GM23248 (cell line): ENCODE measurements at regions not wholly inside any gene's neighbourhood (a gene's known extent, or its start where the extent isn't known, plus 50 kb on each side); places are given as distances from the start of the nearest gene placed in this dataset.

Source experiments
- DNase-seq: peaks from one replicate; pipeline ENCODE4 v3.0.0-alpha.2; 2015
- H2AFZ ChIP-seq: fragments of 200-600 bp; sonication (generic); 2 replicates; pipeline ENCODE4 v1.6.1; 2016; ENCODE audit warnings: antibody characterized with exemption
- H3F3A ChIP-seq: fragments of 200-600 bp; sonication (generic); 2 replicates; pipeline ENCODE4 v1.6.1; 2016; ENCODE audit warnings: mild to moderate bottlenecking, antibody characterized with exemption, mixed run types; ENCODE audit not compliant: insufficient read depth
- H3K27ac ChIP-seq: fragments of 200-600 bp; sonication (generic); 2 replicates; pipeline ENCODE4 v1.5.1; 2016; ENCODE audit warnings: mild to moderate bottlenecking
- H3K27me3 ChIP-seq: fragments of 200-600 bp; sonication (generic); replicated peaks from 2 replicates; pipeline ENCODE4 v1.6.1; 2016; ENCODE audit warnings: mild to moderate bottlenecking; ENCODE audit not compliant: insufficient read depth
- H3K36me3 ChIP-seq: fragments of 200-600 bp; sonication (generic); 2 replicates; pipeline ENCODE4 v1.6.1; 2016; ENCODE audit warnings: low read depth, mild to moderate bottlenecking
- H3K4me1 ChIP-seq: fragments of 200-600 bp; sonication (generic); 2 replicates; pipeline ENCODE4 v1.6.1; 2016; ENCODE audit warnings: mild to moderate bottlenecking; ENCODE audit not compliant: insufficient read depth
- H3K4me2 ChIP-seq: fragments of 200-600 bp; sonication (generic); one replicate; pipeline ENCODE4 v1.6.1; 2016; ENCODE audit warnings: mild to moderate bottlenecking; ENCODE audit not compliant: unreplicated experiment
- H3K4me3 ChIP-seq: fragments of 200-600 bp; sonication (generic); 2 replicates; pipeline ENCODE4 v1.5.1; 2016; ENCODE audit warnings: mild to moderate bottlenecking
- H3K79me2 ChIP-seq: fragments of 200-600 bp; sonication (generic); 2 replicates; pipeline ENCODE4 v1.6.1; 2016; ENCODE audit warnings: mild to moderate bottlenecking; ENCODE audit not compliant: insufficient read depth
- H3K9ac ChIP-seq: fragments of 200-600 bp; sonication (generic); 2 replicates; pipeline ENCODE4 v1.6.1; 2016; ENCODE audit warnings: mild to moderate bottlenecking
- H3K9me2 ChIP-seq: fragments of 200-600 bp; sonication (generic); 2 replicates; pipeline ENCODE4 v1.6.1; 2016; ENCODE audit warnings: mixed run types, mild to moderate bottlenecking, moderate library complexity; ENCODE audit not compliant: insufficient read depth
- H3K9me3 ChIP-seq: fragments of 200-600 bp; sonication (generic); one replicate; pipeline ENCODE4 v1.6.1; 2017; ENCODE audit warnings: low read depth
- H4K20me1 ChIP-seq: fragments of 200-600 bp; sonication (generic); 2 replicates; pipeline ENCODE4 v1.6.0; 2016; ENCODE audit not compliant: insufficient read depth
- EZH2 ChIP-seq: fragments of 200-600 bp; sonication (generic); IDR thresholded peaks from 2 replicates; pipeline ENCODE4 v1.6.1; 2018; ENCODE audit warnings: antibody characterized with exemption, mild to moderate bottlenecking; ENCODE audit not compliant: insufficient read depth, poor library complexity, severe bottlenecking
- EZH2phosphoT487 ChIP-seq: fragments of 200-600 bp; sonication (generic); IDR thresholded peaks from 2 replicates; pipeline ENCODE4 v1.6.1; 2018; ENCODE audit warnings: antibody characterized with exemption, moderate library complexity, mild to moderate bottlenecking, low read depth; ENCODE audit not compliant: insufficient read depth
- WGBS, 2 experiments: methylation state at CpG; one replicate each; pipeline ENCODE4 v1.1.6; 2015 to 2017; ENCODE audit warnings: low lambda C conversion rate in 2 of 2, low coverage in 1 of 2; ENCODE audit errors: missing lambda C conversion rate in 2 of 2; 5-methylcytosine and 5-hydroxymethylcytosine counted together
- in situ Hi-C: fragments of 300-500 bp; cut with MboI; formaldehyde crosslinking; loops from 2 replicates; pipeline ENCODE4 v1.15.0; 2020

- Histone ChIP-seq H3F3A (peaks cover 12% of the 10 kb centered on the region), H3K79me2 (no peaks in the 10 kb centered on the region), H3K9me2 (no peaks in the 10 kb centered on the region), H3K27ac (no peak overlapping the region), H2AFZ (no peak overlapping the region), H3K4me1 (peaks cover 30% of the 10 kb centered on the region), H3K36me3 (no peaks in the 10 kb centered on the region), H4K20me1 (no peaks in the 10 kb centered on the region), H3K4me2 (no peak overlapping the region), H3K4me3 (no peak overlapping the region), H3K9ac (no peak overlapping the region), H3K9me3 (no peaks in the 10 kb centered on the region), H3K27me3 (no peaks in the 10 kb centered on the region)
- peak; percentile 26 for DNase-seq
- 71 to 80% methylated on average over 4 of the region's 4 CpGs for WGBS, 2 experiments
- in situ Hi-C loops: no loop called here
- TF ChIP-seq EZH2 (no peak), EZH2phosphoT487 (no peak)
Measured at GRCh38 chr6:93792746-93793145, 373.4 kb upstream of the EPHA7 start.

GRCh38 chr6:93790981-93791380, 371.6 kb upstream of the EPHA7 start:
- peaks cover 12% of the 10 kb centered on the region for H3F3A ChIP-seq
- peaks cover 30% of the 10 kb centered on the region for H3K4me1 ChIP-seq
- no peaks in the 10 kb centered on the region for H3K9me2 ChIP-seq
- no peaks in the 10 kb centered on the region for H3K9me3 ChIP-seq
- TF ChIP-seq EZH2: no peak
- TF ChIP-seq EZH2phosphoT487: no peak
- H2AFZ ChIP-seq: no peak overlapping the region
- no peak overlapping the region for H3K27ac ChIP-seq
- H3K79me2 ChIP-seq: no peaks in the 10 kb centered on the region
- peak overlapping the region; percentile 3 for H3K4me2 ChIP-seq
- no peaks in the 10 kb centered on the region for H3K27me3 ChIP-seq
- no peak overlapping the region for H3K4me3 ChIP-seq
- H4K20me1 ChIP-seq: no peaks in the 10 kb centered on the region
- in situ Hi-C loops: no loop called here
- WGBS, 2 experiments: 0 to 10% methylated on average over 1 of the region's 1 CpG
- peak; percentile 62 for DNase-seq
- no peaks in the 10 kb centered on the region for H3K36me3 ChIP-seq
- H3K9ac ChIP-seq: no peak overlapping the region

- no peaks in the 10 kb centered on the region for H4K20me1 ChIP-seq
- H3K4me3 ChIP-seq: no peak overlapping the region
- no peak overlapping the region for H2AFZ ChIP-seq
- no peaks in the 10 kb centered on the region for H3K9me3 ChIP-seq
- peaks cover 32% of the 10 kb centered on the region for H3K4me1 ChIP-seq
- 50% methylated on average over 2 of the region's 2 CpGs for WGBS, 2 experiments
- no peaks in the 10 kb centered on the region for H3K36me3 ChIP-seq
- TF ChIP-seq EZH2phosphoT487 (no peak), EZH2 (no peak)
- H3F3A ChIP-seq: peaks cover 21% of the 10 kb centered on the region
- H3K9me2 ChIP-seq: no peaks in the 10 kb centered on the region
- in situ Hi-C loops: no loop called here
- H3K27me3 ChIP-seq: no peaks in the 10 kb centered on the region
- H3K27ac ChIP-seq: no peak overlapping the region
- H3K79me2 ChIP-seq: no peaks in the 10 kb centered on the region
- no peak overlapping the region for H3K4me2 ChIP-seq
- no peak for DNase-seq
- no peak overlapping the region for H3K9ac ChIP-seq
Measured at GRCh38 chr6:93789532-93789931, 370.2 kb upstream of the EPHA7 start.

- H3K9ac ChIP-seq: no peak overlapping the region
- no peak overlapping the region for H3K4me3 ChIP-seq
- no peak overlapping the region for H3K27ac ChIP-seq
- H4K20me1 ChIP-seq: no peaks in the 10 kb centered on the region
- peaks cover 24% of the 10 kb centered on the region for H3F3A ChIP-seq
- in situ Hi-C loops: no loop called here
- WGBS, 2 experiments: 36 to 49% methylated on average over 3 of the region's 3 CpGs
- DNase-seq: peak; percentile 60
- peaks cover 31% of the 10 kb centered on the region for H3K4me1 ChIP-seq
- no peaks in the 10 kb centered on the region for H3K79me2 ChIP-seq
- no peak overlapping the region for H3K4me2 ChIP-seq
- H3K9me3 ChIP-seq: no peaks in the 10 kb centered on the region
- H3K36me3 ChIP-seq: no peaks in the 10 kb centered on the region
- H3K9me2 ChIP-seq: no peaks in the 10 kb centered on the region
- no peak for TF ChIP-seq EZH2
- no peak for TF ChIP-seq EZH2phosphoT487
- no peak overlapping the region for H2AFZ ChIP-seq
- no peaks in the 10 kb centered on the region for H3K27me3 ChIP-seq
Measured at GRCh38 chr6:93787841-93788240, 368.5 kb upstream of the EPHA7 start.
